Suppressor macrophage treated with lipopolysaccharide for 4 hours (primary cell): ENCODE measurements at regions not wholly inside any gene's neighbourhood (a gene's known extent, or its start where the extent isn't known, plus 50 kb on each side); places are given as distances from the start of the nearest gene placed in this dataset.

Experiments used
- DNase-seq: peaks from one replicate; pipeline ENCODE4 v3.0.0-alpha.2; 2020

- DNase-seq = peak; percentile 62
Observed at GRCh38 chr7:20267482-20267881, 50.3 kb upstream of the MACC1 start.

GRCh38 chr7:20268824-20269223, 51.6 kb upstream of the MACC1 start:
- peak; percentile 23 for DNase-seq

GRCh38 chr7:20269726-20270125, 52.5 kb upstream of the MACC1 start:
- no peak for DNase-seq

- DNase-seq = no peak
Observed at GRCh38 chr7:20270371-20270770, 53.2 kb upstream of the MACC1 start.

- no peak for DNase-seq
Observed at GRCh38 chr7:20270867-20271266, 53.7 kb upstream of the MACC1 start.

GRCh38 chr7:20275637-20276036, 55.1 kb upstream of the ITGB8 start:
- DNase-seq = peak; percentile 16

- DNase-seq = no peak
Observed at GRCh38 chr7:20276705-20277472, 53.8 kb upstream of the ITGB8 start.

GRCh38 chr7:20279979-20280378, 50.7 kb upstream of the ITGB8 start:
- no peak for DNase-seq

- no peak for DNase-seq
Observed at GRCh38 chr7:20280475-20281351, 50.0 kb upstream of the ITGB8 start.
